ENCODE measurements at regions not wholly inside any gene's neighbourhood (a gene's known extent, or its start where the extent isn't known, plus 50 kb on each side); places are given as distances from the start of the nearest gene placed in this dataset.
A peak's percentile ranks its signal among the peaks of the same experiment; 100 is the strongest.

- no peaks in the 10 kb centered on the region for H3K9me3 ChIP-seq (ENCODE audit: low read length)
- TF ChIP-seq, protein P1, sequence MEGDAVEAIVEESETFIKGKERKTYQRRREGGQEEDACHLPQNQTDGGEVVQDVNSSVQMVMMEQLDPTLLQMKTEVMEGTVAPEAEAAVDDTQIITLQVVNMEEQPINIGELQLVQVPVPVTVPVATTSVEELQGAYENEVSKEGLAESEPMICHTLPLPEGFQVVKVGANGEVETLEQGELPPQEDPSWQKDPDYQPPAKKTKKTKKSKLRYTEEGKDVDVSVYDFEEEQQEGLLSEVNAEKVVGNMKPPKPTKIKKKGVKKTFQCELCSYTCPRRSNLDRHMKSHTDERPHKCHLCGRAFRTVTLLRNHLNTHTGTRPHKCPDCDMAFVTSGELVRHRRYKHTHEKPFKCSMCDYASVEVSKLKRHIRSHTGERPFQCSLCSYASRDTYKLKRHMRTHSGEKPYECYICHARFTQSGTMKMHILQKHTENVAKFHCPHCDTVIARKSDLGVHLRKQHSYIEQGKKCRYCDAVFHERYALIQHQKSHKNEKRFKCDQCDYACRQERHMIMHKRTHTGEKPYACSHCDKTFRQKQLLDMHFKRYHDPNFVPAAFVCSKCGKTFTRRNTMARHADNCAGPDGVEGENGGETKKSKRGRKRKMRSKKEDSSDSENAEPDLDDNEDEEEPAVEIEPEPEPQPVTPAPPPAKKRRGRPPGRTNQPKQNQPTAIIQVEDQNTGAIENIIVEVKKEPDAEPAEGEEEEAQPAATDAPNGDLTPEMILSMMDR (IDR thresholded peaks at IDR 0.05; ENCODE audit: low read length) = no peak
- no peak for TF ChIP-seq EZH2 (IDR thresholded peaks at IDR 0.05; ENCODE audit: borderline replicate concordance, low read length)
- no peaks in the 10 kb centered on the region for H3K36me3 ChIP-seq (ENCODE audit: insufficient read depth, low read length)
- no peak overlapping the region for H3K9ac ChIP-seq (ENCODE audit: low read length)
- no peaks in the 10 kb centered on the region for H3K79me2 ChIP-seq (ENCODE audit: insufficient read depth, low read length)
- no peak overlapping the region for H3K4me2 ChIP-seq (ENCODE audit: low read length)
- H3F3A ChIP-seq (ENCODE audit: insufficient read depth, low read length) = no peaks in the 10 kb centered on the region
- H3K27ac ChIP-seq (ENCODE audit: low read depth, low read length, poor library complexity, severe bottlenecking) = no peak overlapping the region
- H3K27me3 ChIP-seq (ENCODE audit: insufficient read depth, low read length) = no peaks in the 10 kb centered on the region
- no peaks in the 10 kb centered on the region for H3K9me2 ChIP-seq (ENCODE audit: low read depth, low read length)
- H2AFZ ChIP-seq (ENCODE audit: low read length) = no peak overlapping the region
- H3K4me1 ChIP-seq (ENCODE audit: insufficient read depth, low read length, severe bottlenecking) = peaks cover 28% of the 10 kb centered on the region
- H4K20me1 ChIP-seq (ENCODE audit: insufficient read depth, low read length) = no peaks in the 10 kb centered on the region
- no peak overlapping the region for H3K4me3 ChIP-seq (ENCODE audit: low read depth, low read length, poor library complexity, severe bottlenecking)
Observed at GRCh38 chrX:39953879-39954278, 143.9 kb downstream of the BCOR start.

DNA sequence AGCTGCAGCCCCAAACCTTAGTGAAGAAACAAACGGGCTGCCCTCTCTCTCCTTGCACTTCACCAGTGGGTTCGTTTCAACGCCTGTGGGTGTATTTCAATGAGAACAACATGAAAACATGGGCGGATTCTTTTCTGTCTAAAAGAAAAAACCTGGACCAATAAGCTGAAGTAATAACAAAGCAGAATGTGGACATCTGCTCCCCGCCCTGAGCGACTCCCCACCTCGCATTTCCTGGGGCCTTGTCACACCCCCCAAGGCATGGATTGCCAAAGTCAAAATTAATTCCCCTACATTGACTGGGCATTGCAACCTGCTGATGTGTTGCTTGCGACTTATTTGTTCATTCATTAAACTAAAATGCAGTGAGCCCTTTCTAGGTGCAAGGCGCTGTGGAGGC lies 142.9 kb downstream of the BCOR start:
- TF ChIP-seq EZH2 (IDR thresholded peaks at IDR 0.05; ENCODE audit: borderline replicate concordance, low read length) = no peak
- TF ChIP-seq, protein P1 (IDR thresholded peaks at IDR 0.05; ENCODE audit: low read length) = no peak
- Histone ChIP-seq H3K4me3 (ENCODE audit: low read depth, low read length, poor library complexity, severe bottlenecking) (no peak overlapping the region), H3K9ac (ENCODE audit: low read length) (no peak overlapping the region), H2AFZ (ENCODE audit: low read length) (no peak overlapping the region), H3K36me3 (ENCODE audit: insufficient read depth, low read length) (no peaks in the 10 kb centered on the region), H3K9me3 (ENCODE audit: low read length) (no peaks in the 10 kb centered on the region), H3K9me2 (ENCODE audit: low read depth, low read length) (no peaks in the 10 kb centered on the region), H3K27me3 (ENCODE audit: insufficient read depth, low read length) (no peaks in the 10 kb centered on the region), H3K79me2 (ENCODE audit: insufficient read depth, low read length) (no peaks in the 10 kb centered on the region), H3K4me2 (ENCODE audit: low read length) (no peak overlapping the region), H4K20me1 (ENCODE audit: insufficient read depth, low read length) (no peaks in the 10 kb centered on the region), H3K4me1 (ENCODE audit: insufficient read depth, low read length, severe bottlenecking) (peaks cover 28% of the 10 kb centered on the region), H3F3A (ENCODE audit: insufficient read depth, low read length) (no peaks in the 10 kb centered on the region), H3K27ac (ENCODE audit: low read depth, low read length, poor library complexity, severe bottlenecking) (no peak overlapping the region)

DNA sequence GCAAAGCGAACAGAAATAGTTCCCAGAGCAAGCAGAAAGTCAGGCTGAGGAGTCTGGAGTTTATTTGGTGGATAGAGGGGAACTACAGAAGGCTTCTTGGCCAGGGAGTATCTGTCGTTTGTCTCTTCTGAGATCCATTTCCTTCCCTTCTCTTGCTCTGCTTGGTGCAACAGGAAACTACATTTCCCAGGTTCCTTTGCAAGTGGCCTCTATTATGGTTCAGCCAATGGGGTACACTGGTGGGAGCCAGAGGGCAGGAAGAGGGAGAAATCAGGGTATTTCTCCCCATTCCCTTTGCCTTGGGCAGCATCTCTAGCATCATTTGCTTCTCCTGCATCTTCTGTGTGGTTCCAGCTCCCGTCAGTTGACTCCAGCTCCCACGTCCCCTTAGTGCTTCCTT lies 142.1 kb downstream of the BCOR start:
- Histone ChIP-seq H3K36me3 (ENCODE audit: insufficient read depth, low read length) (no peaks in the 10 kb centered on the region), H3K4me3 (ENCODE audit: low read depth, low read length, poor library complexity, severe bottlenecking) (no peak overlapping the region), H3K79me2 (ENCODE audit: insufficient read depth, low read length) (no peaks in the 10 kb centered on the region), H3F3A (ENCODE audit: insufficient read depth, low read length) (no peaks in the 10 kb centered on the region), H3K9ac (ENCODE audit: low read length) (no peak overlapping the region), H3K27me3 (ENCODE audit: insufficient read depth, low read length) (no peaks in the 10 kb centered on the region), H3K4me2 (ENCODE audit: low read length) (peak overlapping the region; percentile 23; the same call in 1 of the 2 replicates), H3K9me2 (ENCODE audit: low read depth, low read length) (no peaks in the 10 kb centered on the region), H3K9me3 (ENCODE audit: low read length) (no peaks in the 10 kb centered on the region), H3K27ac (ENCODE audit: low read depth, low read length, poor library complexity, severe bottlenecking) (no peak overlapping the region), H3K4me1 (ENCODE audit: insufficient read depth, low read length, severe bottlenecking) (peaks cover 28% of the 10 kb centered on the region), H2AFZ (ENCODE audit: low read length) (peak overlapping the region; percentile 74; the same call in 1 of the 2 replicates), H4K20me1 (ENCODE audit: insufficient read depth, low read length) (no peaks in the 10 kb centered on the region)
- TF ChIP-seq, protein P1 (IDR thresholded peaks at IDR 0.05; ENCODE audit: low read length) = no peak
